Left lung (tissue), 4 donors: ENCODE measurements at regions not wholly inside any gene's neighbourhood (a gene's known extent, or its start where the extent isn't known, plus 50 kb on each side); places are given as distances from the start of the nearest gene placed in this dataset.
A peak's percentile ranks its signal among the peaks of the same experiment; 100 is the strongest.
"Not testable (repeated sequence)": the region's sequence is repeated elsewhere in the genome, so short reads cannot be mapped to it uniquely, and the experiment has no call there.

ENCODE experiments used
- ATAC-seq: fragments of 200-7000 bp; cut with Tn5 transposase; one replicate; pipeline ENCODE4 v1.9.1; 2020; ENCODE audit warnings: moderate library complexity
- DNase-seq, 4 donors: peaks; one replicate each; pipeline ENCODE4 v3.0.0-alpha.2; 2013 to 2020
- H3K27ac ChIP-seq, 2 donors: fragments of 200-600 bp; sonication (generic) in 1 of 2; one replicate each; pipeline versions ENCODE4 v1.5.0 to v1.8.0; 2020 to 2021
- H3K27me3 ChIP-seq, 2 donors: fragments of 200-600 bp; sonication (generic) in 1 of 2; one replicate each; pipeline versions ENCODE4 v1.5.0 to v1.8.0; 2020 to 2021
- H3K36me3 ChIP-seq, 2 donors: fragments of 200-600 bp; sonication (generic) in 1 of 2; one replicate each; pipeline versions ENCODE4 v1.5.0 to v1.8.0; 2020 to 2021
- H3K4me1 ChIP-seq, 2 donors: fragments of 200-600 bp; one replicate each; pipeline ENCODE4 v1.8.0; 2021
- H3K4me3 ChIP-seq, 2 donors: fragments of 200-600 bp; sonication (generic) in 1 of 2; one replicate each; pipeline versions ENCODE4 v1.5.0 to v1.8.0; 2020 to 2021; ENCODE audit warnings: mild to moderate bottlenecking in 1 of 2
- H3K9me3 ChIP-seq, 2 donors: fragments of 200-600 bp; sonication (generic) in 1 of 2; one replicate each; pipeline versions ENCODE4 v1.5.0 to v1.8.0; 2020 to 2021
- CTCF ChIP-seq, 2 donors: fragments of 200-600 bp; sonication (generic) in 1 of 2; IDR thresholded peaks; one replicate each; pipeline versions ENCODE4 v1.5.0 to v1.8.0; 2021; ENCODE audit warnings: antibody characterized with exemption in 2 of 2
- intact Hi-C, 2 donors: fragments of 100-400 bp; cut with DNase I; formaldehyde crosslinking; loops; one replicate each; pipeline versions ENCODE4 v1.11.2 to v1.14.2; 2022
- donor health status: DM: no; HTN: yes; CAD: no.
- donor health status: DM: no; HTN: no; CAD: no.

GRCh38 chr10:125232841-125233240 lies 72.5 kb upstream of the CTBP2 start:
- no peak for TF ChIP-seq CTCF (IDR thresholded peaks at IDR 0.05)
- Histone ChIP-seq H3K4me1 (no peaks in the 10 kb centered on the region), H3K36me3 (no peaks in the 10 kb centered on the region), H3K27me3 (no peaks in the 10 kb centered on the region), H3K9me3 (peaks cover 0 to 3% of the 10 kb centered on the region in 2 donors), H3K4me3 (no peak overlapping the region), H3K27ac (no peak overlapping the region)
- intact Hi-C loops = no loop called here
- no peak for DNase-seq
- no peak for ATAC-seq

GRCh38 chr10:125231813-125232475 lies 71.6 kb upstream of the CTBP2 start:
- H3K4me3 ChIP-seq = no peak overlapping the region
- TF ChIP-seq CTCF (IDR thresholded peaks at IDR 0.05) = no peak
- H3K9me3 ChIP-seq = peaks cover 0 to 3% of the 10 kb centered on the region in 2 donors
- intact Hi-C loops = no loop called here
- DNase-seq (no peak), ATAC-seq (no peak)
- H3K27ac ChIP-seq = no peak overlapping the region
- no peaks in the 10 kb centered on the region for H3K27me3 ChIP-seq
- H3K4me1 ChIP-seq = no peaks in the 10 kb centered on the region
- H3K36me3 ChIP-seq = no peaks in the 10 kb centered on the region

GRCh38 chr10:125231116-125231812 lies 70.9 kb upstream of the CTBP2 start:
- H3K4me3 ChIP-seq = no peak overlapping the region
- no peak overlapping the region for H3K27ac ChIP-seq
- intact Hi-C loops = no loop called here
- peaks cover 0 to 3% of the 10 kb centered on the region in 2 donors for H3K9me3 ChIP-seq
- H3K36me3 ChIP-seq = no peaks in the 10 kb centered on the region
- no peak for TF ChIP-seq CTCF (IDR thresholded peaks at IDR 0.05)
- ATAC-seq (peak; percentile 73), DNase-seq (no peak)
- no peaks in the 10 kb centered on the region for H3K27me3 ChIP-seq
- H3K4me1 ChIP-seq = no peaks in the 10 kb centered on the region

- Histone ChIP-seq H3K9me3 (peaks cover 0 to 3% of the 10 kb centered on the region in 2 donors), H3K27ac (no peak overlapping the region), H3K4me3 (no peak overlapping the region), H3K4me1 (no peaks in the 10 kb centered on the region), H3K27me3 (no peaks in the 10 kb centered on the region), H3K36me3 (no peaks in the 10 kb centered on the region)
- TF ChIP-seq CTCF (IDR thresholded peaks at IDR 0.05) = no peak
- ATAC-seq (no peak), DNase-seq (no peak)
- intact Hi-C loops = no loop called here
Observed at GRCh38 chr10:125230251-125230650, 69.9 kb upstream of the CTBP2 start.

- H3K4me3 ChIP-seq, H3K9me3 ChIP-seq, DNase-seq, H3K4me1 ChIP-seq, ATAC-seq, H3K27me3 ChIP-seq, intact Hi-C loops, H3K27ac ChIP-seq, H3K36me3 ChIP-seq: not testable (repeated sequence)
Observed at GRCh38 chr10:125228245-125228940, 68.0 kb upstream of the CTBP2 start.
